8988T (cell line): ENCODE measurements at regions not wholly inside any gene's neighbourhood (a gene's known extent, or its start where the extent isn't known, plus 50 kb on each side); places are given as distances from the start of the nearest gene placed in this dataset.
"Not testable (repeated sequence)": the region's sequence is repeated elsewhere in the genome, so short reads cannot be mapped to it uniquely, and the experiment has no call there.

Experiments
- DNase-seq: peaks from one replicate; pipeline ENCODE4 v3.0.0; 2011

DNA sequence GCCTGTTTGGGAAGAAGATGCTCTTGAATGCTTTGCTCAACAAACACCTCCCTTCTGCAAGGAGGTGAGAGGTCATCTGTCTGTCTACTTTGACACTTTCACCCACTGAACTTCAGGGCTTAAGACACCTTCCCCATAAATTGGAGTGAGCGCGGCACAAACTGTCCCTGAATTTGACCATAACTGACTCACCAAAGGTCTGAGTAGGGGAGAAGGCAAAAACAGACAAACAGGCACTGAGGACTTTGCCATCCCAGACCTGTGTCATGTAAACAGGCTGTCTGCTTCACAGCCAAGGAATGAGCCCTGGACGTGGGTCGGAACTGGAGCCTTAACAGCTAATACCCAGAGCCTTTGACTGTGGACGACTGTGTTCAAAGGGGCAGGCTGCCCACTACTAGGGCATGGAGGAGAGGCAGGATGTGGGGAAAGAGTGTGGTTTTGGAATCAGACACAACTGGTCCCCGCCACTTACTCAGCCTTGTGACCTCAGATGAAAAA lies 320.9 kb upstream of the KLF4 start:
- no peak for DNase-seq

DNA sequence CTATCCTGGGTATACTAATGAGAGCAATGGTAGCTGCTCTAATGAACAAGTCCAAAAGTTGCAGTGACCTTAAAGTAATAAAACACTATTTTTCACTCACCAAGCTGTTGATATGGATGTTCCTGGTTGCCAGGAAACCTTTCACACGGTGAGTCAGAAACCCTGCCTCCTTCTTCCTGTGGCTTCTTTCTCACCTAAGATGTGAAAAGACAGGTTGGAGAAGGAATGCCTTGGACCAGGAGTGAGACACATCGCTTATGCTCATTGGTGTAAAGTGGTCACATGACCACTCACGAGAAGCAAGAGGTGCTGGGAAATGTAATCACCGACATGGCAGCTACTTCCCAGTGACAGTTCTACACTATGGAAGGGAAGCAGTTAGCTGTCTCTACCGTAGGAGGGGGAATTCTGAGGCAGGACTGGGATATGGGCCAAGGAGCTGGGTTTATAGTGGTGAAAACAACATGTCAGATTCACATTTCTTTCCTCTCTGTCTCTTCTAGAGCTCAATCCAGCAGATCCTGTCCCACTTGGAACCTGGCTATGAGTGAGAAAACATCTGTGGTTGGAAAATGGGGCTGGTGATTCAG lies 320.4 kb upstream of the KLF4 start:
- DNase-seq = no peak

DNA sequence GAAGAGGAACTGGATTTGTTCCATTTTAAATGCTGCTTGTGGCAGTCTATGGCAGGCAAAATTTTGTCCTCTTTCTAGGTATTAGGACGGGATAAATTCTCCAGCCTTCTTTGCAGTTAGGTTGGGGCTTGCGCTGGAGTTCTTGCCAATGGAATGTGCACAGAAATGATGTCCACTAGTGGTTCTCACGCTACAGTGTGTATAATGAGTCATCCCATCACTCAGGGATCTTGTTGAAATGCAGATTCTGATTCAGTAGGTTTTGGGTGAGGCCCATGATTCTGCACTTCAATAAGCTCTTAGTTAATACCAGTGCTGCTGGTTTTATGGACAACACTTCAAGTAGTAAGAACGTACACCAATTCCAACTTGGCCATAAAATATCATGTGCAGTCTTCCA lies 317.6 kb upstream of the KLF4 start:
- DNase-seq = no peak

DNA sequence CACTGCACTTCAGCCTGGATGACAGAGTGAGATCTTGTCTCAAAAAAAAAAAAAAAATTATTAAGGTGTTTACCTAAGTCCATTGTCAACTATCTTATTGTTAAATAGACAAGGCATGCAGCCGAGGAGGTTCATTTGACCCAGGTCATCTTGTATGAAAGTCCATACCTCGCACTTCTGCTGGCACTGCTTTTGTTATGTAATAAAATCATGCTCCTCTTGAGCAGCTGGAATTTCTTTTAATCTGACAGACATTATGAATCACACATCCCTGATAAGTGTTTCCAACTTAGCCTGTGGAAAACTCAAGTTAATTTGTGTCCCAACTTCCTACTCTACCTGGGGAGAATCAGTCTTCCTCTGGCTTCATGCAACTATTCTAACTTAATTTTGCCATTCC lies 315.6 kb upstream of the KLF4 start:
- DNase-seq = no peak

DNA sequence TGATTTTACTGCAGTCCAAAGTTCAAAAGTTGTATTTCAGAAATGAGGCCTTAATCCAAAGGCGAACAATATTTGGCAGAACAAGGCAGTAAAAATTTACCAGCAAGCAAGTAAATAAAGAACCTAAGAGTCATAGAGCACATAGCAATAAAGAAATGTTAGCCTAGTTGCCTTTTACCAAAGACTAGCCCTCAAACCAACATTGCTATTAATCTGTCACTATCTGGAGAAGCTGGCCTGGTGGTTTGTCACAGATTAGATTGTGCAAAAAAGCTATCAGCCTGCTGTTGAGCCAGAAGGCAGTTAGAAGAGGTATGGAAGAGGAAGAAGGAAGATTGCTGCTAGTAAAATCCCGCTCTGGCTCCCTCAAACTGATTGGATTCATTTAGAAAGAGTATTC lies 304.7 kb upstream of the KLF4 start:
- no peak for DNase-seq

DNA sequence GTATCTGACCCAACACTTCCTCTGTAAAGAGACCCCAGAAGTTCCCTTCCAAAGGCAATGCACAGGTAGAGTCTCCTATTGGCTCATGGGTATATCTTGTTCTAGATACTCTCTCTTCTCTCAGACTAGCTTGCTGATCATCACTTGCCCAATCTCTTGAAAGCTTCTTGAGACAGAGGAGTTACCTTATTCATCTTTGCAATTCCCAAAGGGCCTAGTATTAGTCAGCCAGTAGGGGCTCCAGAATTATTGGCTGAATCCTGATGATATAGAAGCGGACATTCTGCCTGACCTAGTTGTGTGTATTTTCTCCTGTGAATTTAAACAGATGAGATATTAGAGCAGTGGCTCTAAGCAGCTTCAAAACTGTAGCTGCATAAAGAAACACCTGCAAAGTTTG lies 304.0 kb upstream of the KLF4 start:
- no peak for DNase-seq

GRCh38 chr9:107792596-107792995 lies 303.0 kb upstream of the KLF4 start:
- no peak for DNase-seq

DNA sequence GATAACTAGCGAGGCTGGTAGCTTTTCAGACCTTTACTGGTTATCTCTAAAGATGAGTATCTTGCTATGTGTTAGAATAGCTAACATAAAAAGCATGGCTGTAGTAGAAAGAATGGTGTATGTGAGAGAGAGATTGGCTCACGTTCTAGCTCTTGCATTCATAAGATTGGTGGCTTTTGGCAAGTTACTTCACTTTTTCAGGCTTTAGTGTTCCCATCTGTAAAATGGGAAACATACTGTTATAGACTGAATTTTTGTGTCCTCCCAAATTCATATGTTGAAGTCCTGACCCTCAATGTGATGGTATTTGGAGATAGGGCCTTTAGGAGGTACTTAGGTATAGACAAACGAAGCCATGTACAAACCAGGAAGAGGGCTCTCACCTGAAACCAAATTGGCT lies 302.4 kb upstream of the KLF4 start:
- no peak for DNase-seq

- DNase-seq = no peak
These were observed 299.6 kb upstream of the KLF4 start for GRCh38 chr9:107789001-107789700.

DNA sequence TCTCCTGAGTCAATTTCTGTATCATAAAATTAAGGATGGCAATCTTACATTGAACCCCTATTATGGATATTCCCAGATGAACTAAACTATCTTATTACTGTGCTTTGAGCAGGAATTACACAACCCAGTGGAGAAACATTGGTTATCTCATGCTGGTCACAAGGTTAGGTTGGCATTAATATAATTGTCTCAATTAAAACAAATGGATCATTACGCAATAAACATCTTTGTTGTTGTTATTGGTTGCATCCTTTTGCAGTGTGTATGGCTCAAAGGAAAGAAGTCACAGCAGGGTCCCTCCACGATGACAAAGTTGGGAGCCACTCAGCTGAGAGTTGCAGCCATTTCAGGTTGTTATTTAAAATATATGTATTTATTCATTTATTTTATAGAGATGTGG lies 297.0 kb upstream of the KLF4 start:
- DNase-seq = no peak

- DNase-seq = no peak
These were observed 294.8 kb upstream of the KLF4 start for GRCh38 chr9:107784235-107784958.

- DNase-seq = no peak
These were observed 293.2 kb upstream of the KLF4 start for GRCh38 chr9:107782789-107783188.

DNA sequence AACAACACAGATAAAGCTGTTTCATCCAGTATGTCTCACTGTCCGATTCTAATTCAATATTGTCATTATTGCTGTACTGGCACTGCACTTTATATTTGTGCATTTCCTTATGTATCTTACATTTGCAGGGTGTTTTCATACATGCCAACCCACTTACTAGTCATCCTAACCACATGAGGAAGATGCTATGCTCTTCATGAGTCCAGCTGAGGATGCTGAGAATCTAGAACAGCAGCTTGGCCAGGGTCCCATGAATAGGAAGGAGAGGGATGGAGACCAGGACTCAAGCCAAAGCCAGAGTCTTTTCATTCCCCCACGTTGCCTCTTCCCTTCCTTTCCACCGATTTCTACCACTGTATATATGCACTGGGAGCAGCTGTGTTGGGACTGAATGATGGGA lies 292.8 kb upstream of the KLF4 start:
- DNase-seq = no peak

DNA sequence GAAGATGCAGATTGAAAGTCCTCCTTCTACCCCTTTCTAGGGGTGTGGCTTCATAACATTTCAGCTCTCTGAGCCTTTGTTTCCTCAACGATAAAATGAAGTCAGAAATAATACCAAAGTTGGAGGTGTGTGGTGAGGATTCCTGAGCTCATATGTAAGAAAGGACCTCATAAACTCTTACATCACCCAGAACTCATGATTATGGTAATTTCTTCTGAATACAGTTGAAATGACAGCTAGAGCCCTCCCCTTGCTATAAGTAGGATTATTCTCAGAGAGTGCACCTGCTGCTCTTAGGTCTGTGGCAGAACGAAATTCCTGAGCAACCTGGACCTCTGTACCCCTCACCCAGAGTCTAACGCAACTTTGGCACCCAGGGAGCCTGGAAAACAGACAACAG lies 291.4 kb upstream of the KLF4 start:
- no peak for DNase-seq

GRCh38 chr9:107779731-107780130 lies 290.2 kb upstream of the KLF4 start:
- no peak for DNase-seq

DNA sequence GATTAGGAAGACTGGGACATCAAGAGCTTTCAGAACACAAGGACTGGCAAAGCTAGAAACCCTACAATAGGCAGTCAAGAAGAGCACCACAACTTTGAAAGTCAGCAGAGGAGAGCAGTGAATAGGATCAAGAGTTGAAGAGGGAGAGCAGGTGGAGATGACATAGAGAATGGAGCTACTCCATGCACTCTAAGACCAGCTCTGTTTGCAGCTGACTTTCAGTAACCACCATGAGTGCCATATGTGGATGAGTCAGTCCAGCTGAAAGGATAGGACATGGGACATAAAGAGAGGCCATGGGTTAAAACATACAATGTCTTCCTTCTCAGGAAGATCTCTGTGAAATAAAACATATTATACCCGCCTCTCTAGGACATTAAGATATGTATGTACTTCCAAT lies 289.1 kb upstream of the KLF4 start:
- no peak for DNase-seq

DNA sequence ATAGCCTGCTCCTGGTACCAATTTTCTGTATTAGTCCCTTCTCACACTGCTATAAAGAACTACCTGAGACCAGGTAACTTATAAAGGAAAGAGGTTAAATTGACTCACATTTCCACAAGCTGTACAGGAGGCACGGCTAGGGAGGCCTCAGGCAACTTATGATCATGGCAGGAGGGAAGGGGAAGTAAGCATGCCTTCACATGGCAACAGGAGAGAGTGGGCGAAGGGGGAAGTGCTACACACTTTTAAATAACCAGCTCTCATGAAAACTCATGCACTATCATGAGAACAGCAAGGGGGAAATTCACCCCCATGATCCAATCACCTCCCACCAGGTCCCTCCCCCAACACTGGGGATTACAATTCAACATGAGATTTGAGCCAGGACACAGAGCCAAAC lies 284.5 kb upstream of the KLF4 start:
- not testable (repeated sequence) for DNase-seq

- no peak for DNase-seq
These were observed 283.4 kb upstream of the KLF4 start for GRCh38 chr9:107772988-107773387.

DNA sequence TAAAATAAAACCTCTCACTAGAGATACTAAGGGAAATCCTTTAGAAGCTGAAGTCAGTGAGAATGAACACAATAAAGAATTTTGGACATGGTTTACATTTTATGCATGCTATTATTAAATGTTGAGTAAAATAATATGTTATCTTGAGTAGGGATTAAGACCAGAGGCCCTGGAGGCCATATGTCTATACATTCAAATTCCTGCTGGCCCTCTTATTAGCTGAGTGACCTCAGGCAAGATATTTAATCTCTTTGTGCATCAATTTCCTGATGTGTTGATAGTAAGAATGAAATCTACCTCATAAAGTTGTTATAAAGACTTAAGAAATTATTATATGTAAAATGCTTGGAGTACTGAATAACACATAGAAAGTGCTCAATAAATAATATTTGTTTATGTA lies 281.1 kb upstream of the KLF4 start:
- DNase-seq = no peak

GRCh38 chr9:107768224-107768623 lies 278.7 kb upstream of the KLF4 start:
- DNase-seq = no peak

GRCh38 chr9:107767711-107768110 lies 278.1 kb upstream of the KLF4 start:
- no peak for DNase-seq

DNA sequence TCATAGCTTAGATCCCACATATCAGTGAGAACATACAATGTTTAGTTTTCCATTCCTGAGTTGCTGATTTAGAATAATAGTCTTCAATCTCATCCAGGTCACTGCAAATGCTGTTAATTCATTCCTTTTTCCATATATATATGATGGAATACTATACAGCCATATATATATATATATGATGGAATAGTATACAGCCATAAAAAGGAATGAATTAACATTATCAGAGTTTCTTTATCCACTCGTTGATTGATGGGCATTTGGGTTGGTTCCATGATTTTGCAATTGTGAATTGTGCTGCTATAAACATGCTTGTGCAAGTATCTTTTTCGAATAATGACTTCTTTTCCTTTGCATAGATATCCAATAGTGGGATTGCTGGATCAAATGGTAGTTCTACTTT lies 273.9 kb upstream of the KLF4 start:
- DNase-seq = not testable (repeated sequence)

GRCh38 chr9:107761307-107761706 lies 271.7 kb upstream of the KLF4 start:
- no peak for DNase-seq
